Bone marrow (tissue), 2 donors: ENCODE measurements at regions not wholly inside any gene's neighbourhood (a gene's known extent, or its start where the extent isn't known, plus 50 kb on each side); places are given as distances from the start of the nearest gene placed in this dataset.
"Not testable (repeated sequence)": the region's sequence is repeated elsewhere in the genome, so short reads cannot be mapped to it uniquely, and the experiment has no call there.

Source experiments
- DNase-seq, 2 donors: peaks; one replicate each; lab custom pipeline; 2025; lab: John Stamatoyannopoulos, UW

GRCh38 chr7:23887660-23888059 lies 177.6 kb downstream of the STK31 start:
- no peak for DNase-seq

DNA sequence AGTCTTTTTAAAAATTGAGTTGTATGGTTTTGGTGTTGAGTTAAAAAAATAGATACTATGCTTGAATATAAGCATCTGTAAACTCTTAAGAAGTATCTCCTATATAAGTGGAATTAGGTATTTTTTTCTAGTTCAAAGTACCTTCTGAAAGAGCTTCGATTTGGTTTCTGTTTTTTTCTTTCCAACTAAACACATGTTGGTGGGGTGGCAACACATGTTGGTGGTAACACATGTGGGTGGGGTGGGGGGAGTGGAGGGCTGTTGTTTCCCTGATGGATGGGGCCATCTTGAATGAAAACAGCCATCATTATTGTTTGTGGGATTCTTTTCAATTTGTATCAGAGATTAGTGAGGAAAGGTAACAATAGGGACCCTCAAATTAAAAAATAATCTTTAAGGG lies 178.9 kb downstream of the STK31 start:
- no peak for DNase-seq

GRCh38 chr7:23889566-23889965 lies 179.5 kb downstream of the STK31 start:
- DNase-seq: no peak

GRCh38 chr7:23892019-23892418 lies 182.0 kb downstream of the STK31 start:
- DNase-seq: no peak

- no peak for DNase-seq
Measured at GRCh38 chr7:23893176-23893941, 183.3 kb downstream of the STK31 start.

DNA sequence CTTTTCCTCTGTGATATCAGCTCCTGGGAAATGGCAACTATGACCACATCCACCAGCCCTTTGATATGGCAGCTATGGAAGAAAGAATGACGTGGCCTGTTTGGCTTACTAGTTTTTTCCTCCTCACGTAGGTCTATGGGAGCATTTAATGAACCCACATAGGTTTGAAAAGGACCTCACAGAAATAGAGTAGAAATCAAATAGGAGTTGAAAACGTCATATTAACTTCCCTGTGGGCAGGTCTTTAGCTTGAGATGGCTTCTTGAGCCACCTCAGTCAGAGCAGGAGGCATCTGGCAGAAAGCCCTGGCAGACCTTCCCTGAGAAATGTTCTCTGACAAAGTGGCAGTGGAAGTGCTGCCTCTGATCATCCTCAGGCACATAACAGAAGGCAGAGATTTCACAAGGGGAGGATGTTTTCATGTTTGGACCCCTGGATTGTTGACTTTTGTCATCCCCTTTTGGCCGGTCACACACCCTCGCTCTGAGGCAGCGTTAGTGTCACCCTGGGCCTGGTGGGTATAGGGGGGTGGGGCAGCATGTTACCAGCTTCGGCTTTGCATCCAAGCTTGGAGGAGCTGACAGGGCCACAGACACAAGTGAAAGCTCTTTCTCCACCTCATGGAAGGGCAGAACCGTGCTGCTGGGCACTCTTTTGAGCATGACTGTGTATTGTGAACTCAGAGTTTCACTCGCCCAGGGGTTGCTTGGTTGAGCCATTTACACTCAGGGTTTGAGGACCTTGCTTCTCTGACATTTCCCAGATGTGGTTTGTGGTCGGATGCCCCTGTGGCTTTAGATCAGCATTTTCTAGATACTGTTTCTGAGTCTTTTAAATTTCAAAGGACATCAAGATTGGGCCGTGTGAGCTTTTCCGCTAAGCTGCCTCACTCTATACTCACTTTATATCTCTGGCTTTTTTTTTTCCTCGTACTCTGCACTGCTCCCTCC lies 184.2 kb downstream of the STK31 start:
- no peak for DNase-seq

DNA sequence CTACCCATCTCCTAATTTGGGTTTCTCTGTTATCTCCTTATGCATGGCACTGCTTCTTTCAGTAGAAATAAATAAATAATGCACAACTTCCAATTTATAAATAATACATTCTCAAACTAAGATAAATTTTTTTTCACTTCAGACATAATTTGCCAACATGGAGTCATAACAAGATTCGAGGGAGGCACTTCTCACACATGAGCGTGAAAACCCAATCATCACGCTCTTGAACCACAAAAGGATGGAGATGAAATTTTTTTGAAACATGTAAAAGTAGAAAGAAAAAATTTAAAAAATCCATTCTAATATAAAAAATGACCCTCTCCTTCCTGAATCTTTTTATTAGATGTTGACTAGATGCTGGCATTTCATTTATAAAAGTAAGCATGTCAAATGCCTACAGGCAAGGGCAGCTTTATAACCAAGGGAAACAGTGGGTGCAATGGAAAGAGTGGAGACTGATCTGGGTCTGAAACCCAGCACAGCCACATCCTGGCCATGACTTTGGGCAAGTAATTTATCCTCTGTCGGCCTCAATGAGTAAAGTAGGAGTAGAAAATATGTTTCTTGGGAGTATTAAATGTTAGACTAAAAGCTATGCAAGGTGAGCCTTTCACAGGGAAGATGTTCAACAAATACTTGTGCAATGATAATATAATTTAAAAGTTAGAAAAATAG lies 185.0 kb downstream of the STK31 start:
- DNase-seq: no peak

- no peak for DNase-seq
Measured at GRCh38 chr7:23895666-23896096, 185.7 kb downstream of the STK31 start.

DNA sequence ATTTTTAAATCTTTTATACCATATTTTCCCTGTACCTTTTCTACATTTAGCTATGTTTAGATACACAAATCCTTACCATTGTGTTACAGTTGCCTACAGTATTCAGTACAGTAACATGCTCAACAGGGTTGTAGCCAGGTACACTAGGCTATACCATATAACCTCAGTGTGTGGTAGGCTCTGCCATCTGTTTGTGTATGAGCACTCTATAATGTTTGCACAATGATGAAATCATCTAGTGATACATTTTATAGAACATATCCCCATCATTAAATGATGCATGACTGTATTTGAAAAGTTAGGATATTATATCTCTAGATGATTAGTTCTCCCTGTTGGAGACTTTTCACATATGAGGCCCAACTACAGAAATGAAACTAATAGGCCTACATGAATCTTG lies 188.6 kb downstream of the STK31 start:
- no peak for DNase-seq

DNA sequence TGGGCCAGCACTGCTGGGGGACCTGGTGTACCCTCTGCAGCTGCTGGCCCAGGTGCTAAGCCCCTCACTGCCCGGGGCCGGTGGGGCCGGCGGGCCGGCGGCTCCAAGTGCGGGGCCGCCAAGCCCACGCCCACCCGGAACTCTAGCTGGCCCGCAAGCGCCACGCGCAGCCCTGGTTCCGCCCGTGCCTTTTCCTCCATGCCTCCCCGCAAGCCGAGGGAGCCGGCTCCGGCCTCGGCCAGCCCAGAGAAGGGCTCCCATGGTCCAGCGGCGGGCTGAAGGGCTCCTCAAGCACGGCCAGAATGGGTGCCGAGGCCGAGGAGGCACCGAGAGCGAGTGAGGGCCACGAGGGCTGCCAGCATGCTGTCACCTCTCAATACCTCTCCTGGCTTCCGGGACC lies 194.9 kb downstream of the STK31 start:
- not testable (repeated sequence) for DNase-seq

DNA sequence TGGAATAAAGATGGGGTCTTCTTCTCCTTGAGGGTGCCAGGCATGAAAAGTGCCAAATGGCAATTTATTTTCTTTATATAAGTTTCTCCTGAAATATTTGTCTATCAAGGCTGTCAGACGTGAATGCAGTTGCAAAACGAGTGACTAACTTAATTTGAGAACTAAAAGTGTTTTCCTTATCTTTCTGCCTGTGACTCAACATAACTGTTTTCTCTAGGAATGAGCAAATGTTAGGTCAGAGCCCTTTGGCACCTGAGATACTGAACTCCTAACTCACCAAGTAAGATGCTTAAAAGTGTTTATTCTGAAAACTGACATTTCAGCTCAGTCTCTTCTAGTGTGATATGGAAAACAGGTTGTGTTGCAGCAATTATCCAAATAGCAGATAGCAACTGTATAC lies 197.0 kb downstream of the STK31 start:
- DNase-seq: no peak

- no peak for DNase-seq
Measured at GRCh38 chr7:23909426-23909825, 199.4 kb downstream of the STK31 start.

- DNase-seq: no peak
Measured at GRCh38 chr7:23912065-23912464, 202.0 kb downstream of the STK31 start.

GRCh38 chr7:23913016-23913415 lies 203.0 kb downstream of the STK31 start:
- DNase-seq: no peak

DNA sequence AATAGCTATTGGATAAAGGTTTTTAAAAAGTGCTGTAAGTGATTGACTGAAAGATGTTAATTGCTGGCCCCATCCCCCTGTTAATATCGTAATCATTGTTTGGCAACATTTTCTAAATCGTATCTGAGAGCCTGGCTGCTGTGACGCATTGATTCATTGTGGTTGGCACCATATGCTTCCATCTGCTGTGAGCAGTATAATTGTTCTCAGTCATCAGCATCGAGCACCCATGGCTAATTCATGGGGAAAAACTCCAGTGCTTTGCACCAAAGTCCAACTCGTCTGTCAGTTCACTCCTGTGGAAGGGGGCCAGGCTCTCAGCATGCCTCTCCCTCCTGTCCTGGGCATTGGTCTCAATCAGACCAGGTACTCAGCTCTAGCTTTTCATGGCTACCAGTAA lies 205.2 kb downstream of the STK31 start:
- no peak for DNase-seq

- no peak for DNase-seq
Measured at GRCh38 chr7:23918286-23918685, 208.3 kb downstream of the STK31 start.

DNA sequence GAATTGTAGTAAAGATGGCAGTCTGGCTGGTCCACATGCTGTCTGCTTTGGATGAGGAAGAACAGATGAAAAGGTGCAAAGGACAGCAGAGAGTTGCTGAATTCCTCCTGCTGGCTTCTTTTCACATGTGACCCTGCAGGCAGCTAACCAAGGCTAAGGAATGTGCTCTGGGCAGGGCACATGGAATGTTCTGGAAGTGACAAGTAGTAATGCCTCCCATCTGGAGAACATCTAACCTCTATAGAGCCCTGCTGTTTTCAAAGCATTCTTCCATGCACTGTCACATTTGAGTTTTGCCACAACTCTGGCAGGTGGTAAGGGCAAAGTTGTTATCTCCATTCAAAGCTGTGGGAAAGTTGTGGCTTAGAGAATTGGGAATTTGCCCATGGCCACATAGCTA lies 208.8 kb downstream of the STK31 start:
- no peak for DNase-seq

- no peak for DNase-seq
Measured at GRCh38 chr7:23925088-23925487, 215.1 kb downstream of the STK31 start.

GRCh38 chr7:23927709-23928417 lies 217.8 kb downstream of the STK31 start:
- DNase-seq: no peak

DNA sequence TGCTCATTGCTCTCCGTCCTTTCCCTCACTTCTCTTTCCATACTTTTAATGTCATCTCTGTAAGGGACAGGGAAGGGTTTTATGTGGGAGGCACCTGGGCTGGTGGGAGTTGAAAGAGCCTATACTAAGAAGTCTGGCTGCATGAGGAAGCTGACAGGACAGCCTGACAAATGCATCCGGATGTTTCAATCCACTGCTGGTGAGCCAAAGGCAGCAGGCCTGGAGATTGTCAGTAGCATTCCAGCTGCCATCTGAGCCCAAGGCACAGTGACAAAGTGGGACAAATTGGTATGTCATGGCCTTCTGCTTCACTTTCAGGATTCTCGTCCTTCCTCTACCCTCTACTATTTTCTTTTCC lies 218.4 kb downstream of the STK31 start:
- DNase-seq: no peak

- DNase-seq: no peak
Measured at GRCh38 chr7:23930312-23930711, 220.3 kb downstream of the STK31 start.

- no peak for DNase-seq
Measured at GRCh38 chr7:23931633-23932032, 221.6 kb downstream of the STK31 start.
